Panc1 (cell line): ENCODE measurements at regions not wholly inside any gene's neighbourhood (a gene's known extent, or its start where the extent isn't known, plus 50 kb on each side); places are given as distances from the start of the nearest gene placed in this dataset.

ENCODE experiments used
- ATAC-seq: fragments of 200-7000 bp; cut with Tn5 transposase; 2 replicates; pipeline ENCODE4 v1.9.1; 2020; ENCODE audit warnings: mild to moderate bottlenecking, moderate library complexity
- BruUV-seq: library from RNA; stranded (reverse); fragments of 400-500 nt; replicated peaks from 2 replicates; lab custom pipeline; 2021; lab: Mats Ljungman, UMichigan
- CTCF ChIA-PET: fragments of 300-600 bp; sonication (Branson Sonifier 250); formaldehyde crosslinking; loops from one replicate; lab custom pipeline; 2022; ENCODE audit warnings: antibody characterized with exemption; lab: Charles Lee
- POLR2A ChIA-PET: fragments of 300-600 bp; sonication (Branson Sonifier 250); formaldehyde crosslinking; loops from one replicate; lab custom pipeline; 2022; ENCODE audit warnings: antibody characterized with exemption; lab: Charles Lee
- DNase-seq: peaks from one replicate; pipeline ENCODE4 v3.0.0-alpha.2; 2010; ENCODE audit warnings: low read depth, low spot score
- H3K27ac ChIP-seq: 2 replicates; pipeline ENCODE4 v1.5.1; 2011; ENCODE audit warnings: mild to moderate bottlenecking, low read length, inconsistent platforms
- H3K27me3 ChIP-seq: fragments of 200-500 bp; sonication (Bioruptor generic); 2 replicates; pipeline ENCODE4 v1.6.0; 2014; ENCODE audit warnings: low read length, inconsistent platforms; ENCODE audit not compliant: control insufficient read depth, insufficient read depth
- H3K36me3 ChIP-seq: fragments of 200-500 bp; sonication (Bioruptor generic); 2 replicates; pipeline ENCODE4 v1.5.1; 2014; ENCODE audit warnings: inconsistent platforms, mild to moderate bottlenecking, low read length, moderate library complexity; ENCODE audit not compliant: control insufficient read depth, insufficient read depth
- H3K4me1 ChIP-seq: 2 replicates; pipeline ENCODE4 v1.5.1; 2011; ENCODE audit warnings: inconsistent platforms, mild to moderate bottlenecking, low read length, moderate library complexity; ENCODE audit not compliant: control insufficient read depth, insufficient read depth
- H3K4me3 ChIP-seq, 2 experiments: 2 replicates each; pipeline ENCODE4 v1.5.1; 2011 to 2012; ENCODE audit warnings: low read depth in 2 of 2, low read length in 2 of 2, mild to moderate bottlenecking in 2 of 2, inconsistent platforms in 1 of 2, moderate library complexity in 1 of 2
- H3K9me3 ChIP-seq: fragments of 200-500 bp; sonication (Bioruptor generic); 2 replicates; pipeline ENCODE4 v1.5.1; 2014; ENCODE audit warnings: low read depth, mild to moderate bottlenecking, inconsistent platforms, low read length, moderate library complexity; ENCODE audit not compliant: control insufficient read depth, insufficient read depth
- CTCF ChIP-seq: fragments of 450-650 bp; IDR thresholded peaks from 2 replicates; pipeline ENCODE4 v1.5.1; 2017; ENCODE audit warnings: mild to moderate bottlenecking
- POLR2AphosphoS5 ChIP-seq: IDR thresholded peaks from 2 replicates; pipeline ENCODE4 v1.6.1; 2012; ENCODE audit warnings: mild to moderate bottlenecking, low read depth, low read length, moderate library complexity
- REST ChIP-seq, 2 experiments: IDR thresholded peaks; 2 replicates each; pipeline ENCODE4 v1.6.1; 2011 to 2012; ENCODE audit warnings: low read depth in 2 of 2, control low read depth in 1 of 2, low read length in 1 of 2, mild to moderate bottlenecking in 1 of 2, moderate library complexity in 1 of 2; ENCODE audit not compliant: insufficient read depth in 1 of 2
- SIN3A ChIP-seq: IDR thresholded peaks from 2 replicates; pipeline ENCODE4 v1.6.1; 2012; ENCODE audit warnings: low read depth, mild to moderate bottlenecking, low read length, moderate library complexity, borderline replicate concordance; ENCODE audit not compliant: insufficient read depth
- TCF7L2 ChIP-seq: IDR thresholded peaks from 2 replicates; pipeline ENCODE4 v1.6.1; 2011; ENCODE audit warnings: mild to moderate bottlenecking, low read depth, low read length, inconsistent platforms
- in situ Hi-C: cut with HindIII; loops from 2 replicates; pipeline ENCODE4 v1.10.0; 2016; ENCODE audit warnings: low sequenced_read_pairs, low pct_unique_long_range_greater_than_20kb
- intact Hi-C: fragments of 100-400 bp; cut with micrococcal nuclease; formaldehyde crosslinking; loops from one replicate; pipeline ENCODE4 v1.10.0; 2022; ENCODE audit not compliant: unreplicated experiment

- no peak for TF ChIP-seq CTCF
- TF ChIP-seq SIN3A = no peak
- TF ChIP-seq TCF7L2 = no peak
- no peak for TF ChIP-seq POLR2AphosphoS5
- TF ChIP-seq REST (IDR thresholded peaks at IDR 0.05; ENCODE audit: insufficient read depth in 1 of 2, low read depth in 2 of 2, low read length in 1 of 2) = no peak
- DNase-seq (no peak), ATAC-seq (no peak)
- Histone ChIP-seq H3K27me3 (no peaks in the 10 kb centered on the region), H3K4me1 (no peaks in the 10 kb centered on the region), H3K36me3 (no peaks in the 10 kb centered on the region), H3K4me3 (no peak overlapping the region), H3K9me3 (no peaks in the 10 kb centered on the region), H3K27ac (no peak overlapping the region)
- ChIA-PET POLR2A (no interaction called here), CTCF (no interaction called here)
- in situ Hi-C loops = no loop called here
- intact Hi-C loops = loop anchor here (10.0 kb wide), 1 partner anchor 241 kb away; no protein-coding TSS in a partner anchor
- no TSS peak for BruUV-seq
Observed at GRCh38 chr6:18835976-18836375, 448.8 kb downstream of the RNF144B start.

GRCh38 chr6:18837013-18837412 lies 449.9 kb downstream of the RNF144B start:
- ATAC-seq (no peak), DNase-seq (no peak)
- no peak overlapping the region for H3K4me3 ChIP-seq
- no TSS peak for BruUV-seq
- no peak overlapping the region for H3K27ac ChIP-seq
- H3K27me3 ChIP-seq = no peaks in the 10 kb centered on the region
- POLR2A ChIA-PET = no interaction called here
- H3K36me3 ChIP-seq = no peaks in the 10 kb centered on the region
- intact Hi-C loops = loop anchor here (10.0 kb wide), 1 partner anchor 242 kb away; no protein-coding TSS in a partner anchor
- H3K4me1 ChIP-seq = no peaks in the 10 kb centered on the region
- TF ChIP-seq POLR2AphosphoS5 (no peak), REST (IDR thresholded peaks at IDR 0.05; ENCODE audit: insufficient read depth in 1 of 2, low read depth in 2 of 2, low read length in 1 of 2) (no peak)
- CTCF ChIA-PET = no interaction called here
- no peaks in the 10 kb centered on the region for H3K9me3 ChIP-seq
- in situ Hi-C loops = no loop called here
